Body of pancreas (tissue), 4 donors: ENCODE measurements at regions not wholly inside any gene's neighbourhood (a gene's known extent, or its start where the extent isn't known, plus 50 kb on each side); places are given as distances from the start of the nearest gene placed in this dataset.

Source experiments
- CTCF ChIP-seq, 7 experiments: fragments of 450-650 bp in 4 of 7; fragments of 200-600 bp in 3 of 7; sonication (generic) in 3 of 7; IDR thresholded peaks; one replicate each; pipeline ENCODE4 v1.5.1; 2016 to 2019; ENCODE audit warnings: antibody characterized with exemption in 7 of 7
- POLR2A ChIP-seq, 3 donors: fragments of 450-650 bp; IDR thresholded peaks; one replicate each; pipeline ENCODE4 v1.6.1; 2016; ENCODE audit warnings: antibody characterized with exemption in 3 of 3, mild to moderate bottlenecking in 2 of 3

DNA sequence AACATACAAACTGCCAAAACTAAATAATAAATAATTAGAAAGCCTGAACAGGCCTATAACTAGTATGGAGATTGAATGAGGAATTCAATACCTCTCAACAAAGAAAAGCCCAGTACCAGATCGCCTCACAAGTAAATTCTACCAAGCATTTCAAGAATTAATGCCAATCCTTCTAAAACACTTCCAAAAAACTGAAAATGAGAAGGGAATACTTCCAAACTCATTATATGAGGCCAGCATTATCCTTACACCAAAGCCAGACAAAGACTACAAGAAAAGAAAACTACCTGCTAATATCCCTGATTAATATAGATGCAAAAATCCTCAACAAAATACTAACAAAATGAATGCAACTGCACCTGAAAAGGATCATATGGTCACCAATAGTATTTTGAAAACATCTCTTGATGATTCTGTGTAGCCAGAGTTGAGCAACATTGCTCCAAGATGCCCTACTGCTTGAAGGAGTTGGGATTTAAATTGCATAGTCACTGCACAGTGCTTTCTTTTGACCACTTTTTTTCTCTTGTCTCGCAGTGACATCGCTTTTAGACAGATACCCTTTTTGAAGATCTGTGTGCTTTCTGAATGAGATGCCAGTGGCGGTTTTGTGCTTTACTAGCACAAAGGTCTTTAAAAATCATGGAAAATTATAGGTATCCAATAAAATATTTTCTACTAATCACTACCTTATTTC is 487.2 kb upstream of the RASGRP1 start:
- no peak for TF ChIP-seq POLR2A (IDR thresholded peaks at IDR 0.05)
- no peak for TF ChIP-seq CTCF (IDR thresholded peaks at IDR 0.05)
